ENCODE measurements at regions not wholly inside any gene's neighbourhood (a gene's known extent, or its start where the extent isn't known, plus 50 kb on each side); places are given as distances from the start of the nearest gene placed in this dataset.

DNA sequence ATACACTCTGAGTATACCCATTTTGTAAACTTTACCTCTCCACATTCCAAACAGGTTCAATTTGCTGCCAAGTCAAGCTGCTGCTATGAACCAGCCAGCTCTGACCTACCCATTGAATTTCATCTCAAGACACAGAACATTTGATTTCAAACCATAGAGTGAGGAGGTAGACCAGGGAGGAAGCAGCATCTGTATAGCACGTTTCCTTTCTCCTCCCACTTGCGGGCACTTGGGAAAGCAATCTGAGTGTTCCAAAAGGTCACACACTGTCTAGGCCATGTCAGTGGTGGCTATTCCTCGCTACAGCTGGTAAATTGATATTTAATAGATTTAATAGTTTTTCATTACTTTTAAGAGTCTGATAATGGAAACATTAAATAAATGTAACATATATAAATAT is 147.8 kb upstream of the EEPD1 start:
- ChIA-PET CTCF (interaction anchor here (0.8 to 3.0 kb wide), 5 partner anchors 16 to 314 kb away, joined by 3 to 15 read pairs (median 3); no protein-coding TSS in a partner anchor), POLR2A (no interaction called here)
- Histone ChIP-seq H3K4me3 (ENCODE audit: low read depth in 2 of 2, low read length in 1 of 2) (no peak overlapping the region), H3K4me2 (no peak overlapping the region), H3K36me3 (replicated peaks in 1 of 2; ENCODE audit: control insufficient read depth in 1 of 2, insufficient read depth in 2 of 2, low read length in 1 of 2) (no peaks in the 10 kb centered on the region), H3K9me2 (no peaks in the 10 kb centered on the region), H3F3A (replicated peaks; ENCODE audit: insufficient read depth) (no peaks in the 10 kb centered on the region), H2AFZ (ENCODE audit: low read depth) (no peak overlapping the region), H3K4me1 (ENCODE audit: control insufficient read depth in 1 of 2, insufficient read depth in 2 of 2, low read depth in 1 of 2, low read length in 1 of 2) (no peaks in the 10 kb centered on the region), H3K27ac (ENCODE audit: low read depth in 2 of 2, low read length in 1 of 2) (no peak overlapping the region), H3K27me3 (ENCODE audit: insufficient read depth) (no peaks in the 10 kb centered on the region), H4K20me1 (ENCODE audit: insufficient read depth) (no peaks in the 10 kb centered on the region), H3K9ac (no peak overlapping the region), H3K9me3 (no peaks in the 10 kb centered on the region), H3K79me2 (ENCODE audit: insufficient read depth) (no peaks in the 10 kb centered on the region)
- DNase-seq: no peak
- TF ChIP-seq SIN3A (IDR thresholded peaks at IDR 0.05; ENCODE audit: borderline replicate concordance, low read depth, low read length): no peak
- TF ChIP-seq MEF2A (IDR thresholded peaks at IDR 0.05; ENCODE audit: borderline replicate concordance, low read depth): no peak
- TF ChIP-seq FOSL2 (IDR thresholded peaks at IDR 0.05; ENCODE audit: borderline replicate concordance, low read depth): no peak
- TF ChIP-seq, protein P1, sequence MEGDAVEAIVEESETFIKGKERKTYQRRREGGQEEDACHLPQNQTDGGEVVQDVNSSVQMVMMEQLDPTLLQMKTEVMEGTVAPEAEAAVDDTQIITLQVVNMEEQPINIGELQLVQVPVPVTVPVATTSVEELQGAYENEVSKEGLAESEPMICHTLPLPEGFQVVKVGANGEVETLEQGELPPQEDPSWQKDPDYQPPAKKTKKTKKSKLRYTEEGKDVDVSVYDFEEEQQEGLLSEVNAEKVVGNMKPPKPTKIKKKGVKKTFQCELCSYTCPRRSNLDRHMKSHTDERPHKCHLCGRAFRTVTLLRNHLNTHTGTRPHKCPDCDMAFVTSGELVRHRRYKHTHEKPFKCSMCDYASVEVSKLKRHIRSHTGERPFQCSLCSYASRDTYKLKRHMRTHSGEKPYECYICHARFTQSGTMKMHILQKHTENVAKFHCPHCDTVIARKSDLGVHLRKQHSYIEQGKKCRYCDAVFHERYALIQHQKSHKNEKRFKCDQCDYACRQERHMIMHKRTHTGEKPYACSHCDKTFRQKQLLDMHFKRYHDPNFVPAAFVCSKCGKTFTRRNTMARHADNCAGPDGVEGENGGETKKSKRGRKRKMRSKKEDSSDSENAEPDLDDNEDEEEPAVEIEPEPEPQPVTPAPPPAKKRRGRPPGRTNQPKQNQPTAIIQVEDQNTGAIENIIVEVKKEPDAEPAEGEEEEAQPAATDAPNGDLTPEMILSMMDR (IDR thresholded peaks at IDR 0.05): no peak
- 90% methylated on average over 3 of the region's 3 CpGs for WGBS (ENCODE audit: low lambda C conversion rate)

DNA sequence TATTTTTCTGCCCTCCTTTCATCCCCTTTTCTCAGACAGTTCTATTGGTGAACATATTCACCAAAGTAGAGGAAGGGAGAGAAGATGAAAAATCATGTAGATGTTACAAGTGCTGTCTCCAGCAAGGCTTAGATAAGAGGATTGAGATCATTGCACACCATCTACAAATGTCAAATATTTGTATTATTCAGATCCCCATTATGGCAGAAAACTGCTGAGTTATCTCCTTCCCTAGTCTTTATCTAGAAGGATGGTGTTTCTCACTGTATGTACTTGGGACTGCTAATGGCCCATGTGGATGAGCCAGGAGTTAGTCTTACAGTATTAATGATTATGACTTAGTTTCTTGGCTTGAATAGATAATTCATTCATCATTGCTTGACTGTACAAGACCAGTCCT is 147.2 kb upstream of the EEPD1 start:
- Histone ChIP-seq H3F3A (replicated peaks; ENCODE audit: insufficient read depth) (no peaks in the 10 kb centered on the region), H3K9me3 (no peaks in the 10 kb centered on the region)
- CTCF ChIA-PET: interaction anchor here (0.9 to 3.0 kb wide), 3 partner anchors 15 to 313 kb away, joined by 3 to 15 read pairs (median 3); no protein-coding TSS in a partner anchor

More for the DNA sequence above, 147.2 kb upstream of the EEPD1 start:
- Histone ChIP-seq H3K36me3 (replicated peaks in 1 of 2; ENCODE audit: control insufficient read depth in 1 of 2, insufficient read depth in 2 of 2, low read length in 1 of 2) (no peaks in the 10 kb centered on the region), H3K79me2 (ENCODE audit: insufficient read depth) (no peaks in the 10 kb centered on the region), H3K4me3 (ENCODE audit: low read depth in 2 of 2, low read length in 1 of 2) (no peak overlapping the region), H3K4me1 (ENCODE audit: control insufficient read depth in 1 of 2, insufficient read depth in 2 of 2, low read depth in 1 of 2, low read length in 1 of 2) (no peaks in the 10 kb centered on the region), H4K20me1 (ENCODE audit: insufficient read depth) (no peaks in the 10 kb centered on the region), H3K4me2 (no peak overlapping the region), H2AFZ (ENCODE audit: low read depth) (no peak overlapping the region), H3K9ac (no peak overlapping the region), H3K27ac (ENCODE audit: low read depth in 2 of 2, low read length in 1 of 2) (no peak overlapping the region), H3K9me2 (no peaks in the 10 kb centered on the region), H3K27me3 (ENCODE audit: insufficient read depth) (no peaks in the 10 kb centered on the region)
- no peak for DNase-seq
- POLR2A ChIA-PET: no interaction called here
- TF ChIP-seq, protein P2, sequence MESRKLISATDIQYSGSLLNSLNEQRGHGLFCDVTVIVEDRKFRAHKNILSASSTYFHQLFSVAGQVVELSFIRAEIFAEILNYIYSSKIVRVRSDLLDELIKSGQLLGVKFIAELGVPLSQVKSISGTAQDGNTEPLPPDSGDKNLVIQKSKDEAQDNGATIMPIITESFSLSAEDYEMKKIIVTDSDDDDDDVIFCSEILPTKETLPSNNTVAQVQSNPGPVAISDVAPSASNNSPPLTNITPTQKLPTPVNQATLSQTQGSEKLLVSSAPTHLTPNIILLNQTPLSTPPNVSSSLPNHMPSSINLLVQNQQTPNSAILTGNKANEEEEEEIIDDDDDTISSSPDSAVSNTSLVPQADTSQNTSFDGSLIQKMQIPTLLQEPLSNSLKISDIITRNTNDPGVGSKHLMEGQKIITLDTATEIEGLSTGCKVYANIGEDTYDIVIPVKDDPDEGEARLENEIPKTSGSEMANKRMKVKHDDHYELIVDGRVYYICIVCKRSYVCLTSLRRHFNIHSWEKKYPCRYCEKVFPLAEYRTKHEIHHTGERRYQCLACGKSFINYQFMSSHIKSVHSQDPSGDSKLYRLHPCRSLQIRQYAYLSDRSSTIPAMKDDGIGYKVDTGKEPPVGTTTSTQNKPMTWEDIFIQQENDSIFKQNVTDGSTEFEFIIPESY (IDR thresholded peaks at IDR 0.05; ENCODE audit: borderline replicate concordance, low read depth): no peak
- TF ChIP-seq, protein P3, sequence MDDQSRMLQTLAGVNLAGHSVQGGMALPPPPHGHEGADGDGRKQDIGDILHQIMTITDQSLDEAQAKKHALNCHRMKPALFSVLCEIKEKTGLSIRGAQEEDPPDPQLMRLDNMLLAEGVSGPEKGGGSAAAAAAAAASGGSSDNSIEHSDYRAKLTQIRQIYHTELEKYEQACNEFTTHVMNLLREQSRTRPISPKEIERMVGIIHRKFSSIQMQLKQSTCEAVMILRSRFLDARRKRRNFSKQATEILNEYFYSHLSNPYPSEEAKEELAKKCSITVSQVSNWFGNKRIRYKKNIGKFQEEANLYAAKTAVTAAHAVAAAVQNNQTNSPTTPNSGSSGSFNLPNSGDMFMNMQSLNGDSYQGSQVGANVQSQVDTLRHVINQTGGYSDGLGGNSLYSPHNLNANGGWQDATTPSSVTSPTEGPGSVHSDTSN (IDR thresholded peaks at IDR 0.05): no peak
- TF ChIP-seq RXRA (IDR thresholded peaks at IDR 0.05; ENCODE audit: borderline replicate concordance, low read depth): no peak

Measured in SK-N-SH (cell line).